C1 segment of cervical spinal cord (tissue), 14 donors: ENCODE measurements at regions not wholly inside any gene's neighbourhood (a gene's known extent, or its start where the extent isn't known, plus 50 kb on each side); places are given as distances from the start of the nearest gene placed in this dataset.

Source experiments
- DNase-seq, 14 donors: peaks; one replicate each; lab custom pipeline; 2025; lab: John Stamatoyannopoulos, UW

DNA sequence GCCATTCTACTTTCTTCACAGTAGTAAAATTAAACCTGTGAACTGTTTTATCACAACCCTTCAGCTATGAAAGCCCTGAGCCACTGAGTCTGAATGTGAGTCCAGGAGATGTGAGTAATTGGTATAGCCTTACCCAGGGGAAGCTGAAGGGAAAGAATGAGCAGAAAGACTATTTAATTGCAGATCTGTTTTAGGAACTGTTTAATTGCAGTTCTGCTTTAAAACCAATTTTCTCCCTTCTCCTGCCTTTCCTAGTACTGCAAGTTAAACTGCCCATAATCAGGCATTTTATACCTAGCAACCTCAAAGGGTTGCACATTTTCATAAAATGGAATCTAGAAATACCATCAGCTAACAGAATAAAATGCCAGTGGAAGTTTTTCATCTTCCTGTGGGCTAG, 476.7 kb downstream of the OCA2 start:
- DNase-seq = no peak

DNA sequence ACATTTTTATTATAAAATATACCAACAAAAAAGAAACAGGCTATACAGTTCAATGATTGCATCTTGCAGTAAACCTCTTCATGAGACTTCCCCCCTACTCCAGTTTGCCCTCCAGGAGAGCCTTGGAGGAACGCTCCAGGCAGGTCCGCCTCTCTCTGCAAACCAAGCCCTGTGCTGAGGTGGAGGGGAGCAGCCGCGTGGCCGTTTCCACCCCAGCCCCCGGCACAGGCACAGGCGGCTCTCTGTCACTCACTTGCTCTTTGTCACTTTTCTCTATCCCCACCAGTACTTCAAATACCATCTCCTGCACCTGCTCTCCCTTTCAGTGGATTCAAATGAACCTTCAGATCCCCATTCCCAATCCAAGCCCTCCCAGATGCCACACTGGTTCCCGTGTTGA, 479.9 kb downstream of the OCA2 start:
- DNase-seq = no peak

GRCh38 chr15:27617013-27617412, 482.1 kb downstream of the OCA2 start:
- DNase-seq = no peak

DNA sequence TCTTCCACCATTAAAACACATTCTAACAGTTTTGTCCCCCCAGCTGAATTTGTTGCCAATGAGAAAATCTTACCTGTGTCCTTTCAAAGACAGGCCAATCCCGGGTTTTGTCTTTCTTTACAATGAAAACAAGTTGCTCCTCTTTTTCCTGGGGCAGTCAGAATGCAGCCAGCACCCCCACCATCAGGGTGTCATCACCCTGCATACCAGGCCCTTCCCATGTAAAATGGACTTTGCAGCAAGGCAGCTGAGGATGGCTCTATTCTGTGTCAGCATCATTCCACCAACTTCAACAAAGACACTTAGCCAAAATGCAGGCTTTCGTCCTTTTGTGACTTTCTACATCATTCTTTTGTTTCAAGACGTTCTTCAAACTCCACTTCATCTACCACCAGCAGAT, 490.9 kb downstream of the OCA2 start:
- no peak for DNase-seq

GRCh38 chr15:27601239-27601960, 497.7 kb downstream of the OCA2 start:
- DNase-seq = no peak

GRCh38 chr15:27599034-27599433, 500.1 kb downstream of the OCA2 start:
- no peak for DNase-seq

DNA sequence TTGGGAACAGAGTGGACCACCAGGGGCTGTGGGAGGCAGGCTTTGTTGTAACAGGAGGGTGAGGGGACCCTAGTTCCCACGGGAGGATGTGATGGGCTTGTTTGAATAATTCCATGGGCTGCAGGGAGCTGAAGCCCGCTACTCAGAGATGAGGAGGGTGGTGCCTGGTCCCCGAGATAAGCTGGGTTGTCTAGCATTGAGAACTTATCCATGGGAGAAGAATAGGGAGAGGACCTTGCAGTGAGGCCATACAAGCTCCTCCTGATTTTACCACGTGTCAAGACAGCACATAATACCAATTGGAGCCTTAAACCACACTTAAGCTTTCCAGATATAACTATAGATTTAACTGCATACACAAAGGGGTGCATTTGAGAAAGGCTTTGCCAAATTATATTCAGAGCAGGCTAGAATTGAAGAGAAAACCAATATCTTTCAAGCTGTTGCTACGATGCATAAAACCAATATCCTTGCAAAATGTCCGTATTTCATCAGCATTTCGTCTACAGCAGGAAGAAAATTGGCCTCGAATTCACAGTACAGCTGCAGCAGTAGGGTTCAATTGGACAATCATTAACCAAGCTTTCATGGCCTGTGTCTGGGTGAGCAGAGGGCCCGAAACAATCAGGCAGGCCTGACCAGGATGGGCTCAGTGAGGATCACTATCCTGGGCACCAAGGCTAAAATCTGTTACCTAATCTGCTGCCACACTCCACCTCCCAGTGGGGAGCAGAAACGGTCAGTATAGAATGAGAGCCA, 500.7 kb downstream of the OCA2 start:
- no peak for DNase-seq

- no peak for DNase-seq
These were observed 503.9 kb downstream of the OCA2 start for GRCh38 chr15:27595211-27595610.

DNA sequence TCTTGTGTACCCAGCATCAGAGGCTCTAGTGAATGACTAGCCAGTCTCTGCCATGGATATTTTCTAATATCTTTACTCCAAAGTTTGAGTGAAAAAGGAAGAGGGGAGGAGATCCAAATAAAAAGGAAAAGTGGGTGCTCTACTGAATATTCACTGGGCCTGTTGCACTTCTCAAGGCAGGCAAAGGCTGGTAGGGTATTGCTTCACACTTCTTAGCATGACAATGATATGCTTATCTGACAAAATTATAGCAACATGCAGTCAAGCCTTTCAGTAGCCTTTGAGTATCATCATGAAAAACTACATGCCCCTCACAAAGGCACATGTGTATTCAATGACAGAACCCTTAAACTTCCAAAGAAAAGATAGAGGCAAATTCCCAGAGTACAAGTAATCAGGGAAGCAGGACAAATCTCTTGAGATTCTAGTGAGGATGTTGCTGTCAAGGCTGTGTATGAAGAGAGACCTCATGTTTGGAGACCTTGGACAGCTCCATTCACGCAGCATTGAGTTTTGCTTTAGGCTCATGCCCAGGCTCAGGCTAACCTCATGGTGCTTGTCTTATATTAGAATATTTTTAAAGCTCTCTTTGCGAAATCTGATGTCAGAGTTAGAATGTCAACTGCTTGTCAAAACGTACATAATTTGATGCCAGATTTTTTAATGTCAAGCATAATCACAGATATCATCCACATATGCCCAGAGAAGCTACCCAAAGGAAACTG, 506.9 kb downstream of the OCA2 start:
- DNase-seq = no peak
